Calu3 (cell line): ENCODE measurements at regions not wholly inside any gene's neighbourhood (a gene's known extent, or its start where the extent isn't known, plus 50 kb on each side); places are given as distances from the start of the nearest gene placed in this dataset.

Experiments
- BruUV-seq: library from RNA; stranded (reverse); fragments of 400-500 nt; replicated peaks from 2 replicates; lab custom pipeline; 2021; lab: Mats Ljungman, UMichigan
- CTCF ChIA-PET: fragments of 300-600 bp; sonication (Branson Sonifier 250); formaldehyde crosslinking; loops from one replicate; lab custom pipeline; 2022; ENCODE audit warnings: antibody characterized with exemption; lab: Charles Lee
- DNase-seq: peaks from one replicate; pipeline ENCODE4 v3.0.0; 2022
- H3K27ac Mint-ChIP-seq: one replicate; pipeline ENCODE4 v1.8.0; 2022; ENCODE audit warnings: mixed read lengths; ENCODE audit not compliant: unreplicated experiment
- H3K27me3 Mint-ChIP-seq: one replicate; pipeline ENCODE4 v1.8.0; 2022; ENCODE audit warnings: mixed read lengths; ENCODE audit not compliant: unreplicated experiment
- H3K36me3 Mint-ChIP-seq: one replicate; pipeline ENCODE4 v1.8.0; 2022; ENCODE audit warnings: mild to moderate bottlenecking, moderate library complexity, mixed read lengths; ENCODE audit not compliant: insufficient read depth, unreplicated experiment
- H3K4me1 Mint-ChIP-seq: one replicate; pipeline ENCODE4 v1.8.0; 2022; ENCODE audit warnings: mild to moderate bottlenecking, low read depth, mixed read lengths; ENCODE audit not compliant: unreplicated experiment
- H3K4me3 Mint-ChIP-seq: one replicate; pipeline ENCODE4 v1.8.0; 2022; ENCODE audit warnings: mild to moderate bottlenecking, low read depth, moderate library complexity, mixed read lengths; ENCODE audit not compliant: unreplicated experiment
- H3K9me3 Mint-ChIP-seq: one replicate; pipeline ENCODE4 v1.8.0; 2022; ENCODE audit warnings: low read depth, mixed read lengths; ENCODE audit not compliant: unreplicated experiment
- CTCF ChIP-seq: fragments of 200-600 bp; IDR thresholded peaks from one replicate; pipeline ENCODE4 v1.8.0; 2022; ENCODE audit warnings: antibody characterized with exemption; ENCODE audit not compliant: unreplicated experiment
- intact Hi-C: fragments of 100-400 bp; cut with micrococcal nuclease; formaldehyde crosslinking; loops from one replicate; pipeline ENCODE4 v1.10.0; 2022; ENCODE audit not compliant: unreplicated experiment

GRCh38 chr4:185932491-185932890 lies 120.5 kb upstream of the SORBS2 start:
- Mint-ChIP-seq H3K27ac (no peak overlapping the region), H3K36me3 (no peaks in the 10 kb centered on the region), H3K27me3 (no peaks in the 10 kb centered on the region), H3K4me3 (no peak overlapping the region), H3K4me1 (no peaks in the 10 kb centered on the region), H3K9me3 (no peaks in the 10 kb centered on the region)
- CTCF ChIA-PET = no interaction called here
- no TSS peak for BruUV-seq
- no peak for DNase-seq
- intact Hi-C loops = no loop called here
- TF ChIP-seq CTCF = no peak

DNA sequence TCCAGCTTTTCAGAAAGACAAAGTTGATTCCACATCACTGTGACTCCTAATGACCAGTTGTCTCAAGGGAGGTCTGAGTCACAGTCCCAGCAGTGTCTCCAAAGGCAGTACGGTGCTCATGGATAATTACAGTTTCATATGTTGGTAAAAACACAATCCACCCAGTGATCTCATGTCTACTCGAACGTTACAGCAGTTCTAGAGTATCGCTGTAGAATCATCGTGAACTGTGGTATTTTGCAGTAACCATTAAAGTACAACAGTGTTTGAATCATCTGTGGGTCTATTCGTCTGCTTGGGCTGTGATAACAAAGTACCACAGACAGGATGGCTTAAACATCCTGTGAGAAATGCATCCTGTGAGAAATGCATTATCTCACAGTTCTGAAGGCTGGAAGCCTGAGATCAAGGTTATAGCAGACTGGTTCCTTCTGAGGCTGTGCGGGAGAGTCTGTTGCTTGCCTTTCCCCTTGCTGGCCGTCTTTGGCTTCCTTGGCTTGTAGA lies 121.1 kb upstream of the SORBS2 start:
- Mint-ChIP-seq H3K4me1 (no peaks in the 10 kb centered on the region), H3K27ac (no peak overlapping the region), H3K9me3 (no peaks in the 10 kb centered on the region), H3K27me3 (no peaks in the 10 kb centered on the region), H3K4me3 (no peak overlapping the region), H3K36me3 (no peaks in the 10 kb centered on the region)
- DNase-seq = no peak
- no peak for TF ChIP-seq CTCF
- CTCF ChIA-PET = no interaction called here
- no TSS peak for BruUV-seq
- intact Hi-C loops = no loop called here

DNA sequence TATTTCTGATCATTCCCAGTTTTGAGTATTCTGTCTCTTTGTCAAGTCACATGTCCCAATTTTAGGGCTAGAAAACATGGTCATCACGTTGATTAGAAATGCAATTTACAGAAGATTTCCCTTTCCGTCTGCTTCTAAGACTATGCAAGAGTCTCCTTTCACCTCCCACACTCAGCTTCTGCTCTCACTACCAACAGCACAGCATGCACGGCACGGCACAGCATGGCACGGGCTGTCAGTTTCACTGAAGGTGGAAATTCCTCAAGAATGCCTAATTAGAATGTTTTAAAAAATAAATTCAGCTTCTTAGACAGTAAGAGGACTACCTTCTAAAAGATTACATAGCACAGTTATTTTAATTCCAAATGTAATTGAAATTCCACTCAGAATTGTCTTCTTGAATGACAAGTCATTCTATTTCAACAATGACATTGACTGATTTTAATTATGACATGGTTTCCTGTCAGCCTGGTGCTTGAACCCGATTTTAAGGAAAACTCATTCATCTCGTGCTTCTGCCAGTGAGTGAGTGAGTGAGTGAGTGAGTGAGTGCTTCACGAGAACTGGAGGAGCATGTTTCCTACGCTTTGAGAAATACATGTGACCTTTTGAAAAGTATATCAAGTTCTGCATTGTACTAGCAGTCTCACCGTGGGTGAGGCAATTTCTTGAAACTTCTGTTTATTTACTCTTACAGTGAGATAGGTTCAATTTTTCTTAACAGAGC lies 124.8 kb upstream of the SORBS2 start:
- no peaks in the 10 kb centered on the region for H3K4me1 Mint-ChIP-seq
- no peaks in the 10 kb centered on the region for H3K27me3 Mint-ChIP-seq
- CTCF ChIA-PET = no interaction called here
- H3K36me3 Mint-ChIP-seq = no peaks in the 10 kb centered on the region
- TF ChIP-seq CTCF = no peak
- DNase-seq = no peak
- intact Hi-C loops = no loop called here
- no peak overlapping the region for H3K27ac Mint-ChIP-seq
- BruUV-seq = no TSS peak
- H3K4me3 Mint-ChIP-seq = no peak overlapping the region
- no peaks in the 10 kb centered on the region for H3K9me3 Mint-ChIP-seq

DNA sequence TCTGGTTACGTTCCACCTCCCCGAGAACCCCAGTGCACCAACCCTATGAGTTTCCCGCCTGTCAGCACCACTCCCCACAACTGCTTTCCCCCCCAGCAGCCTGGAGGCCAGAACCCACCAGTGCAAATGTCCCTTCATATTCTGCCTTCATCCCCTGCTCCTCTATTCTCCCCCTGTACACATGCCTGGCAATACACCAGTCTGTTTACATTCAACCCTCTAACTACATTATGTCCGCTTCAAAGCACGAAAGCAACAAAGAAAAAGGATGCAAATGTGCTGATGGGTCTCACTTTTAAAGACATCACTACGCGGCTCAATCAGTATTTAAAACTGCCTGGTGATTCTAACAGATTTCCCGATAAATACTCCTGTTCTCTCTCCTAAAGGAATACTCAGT lies 126.7 kb upstream of the SORBS2 start:
- H3K36me3 Mint-ChIP-seq = no peaks in the 10 kb centered on the region

More for the DNA sequence above, 126.7 kb upstream of the SORBS2 start:
- Mint-ChIP-seq H3K9me3 (no peaks in the 10 kb centered on the region), H3K27me3 (no peaks in the 10 kb centered on the region), H3K4me1 (no peaks in the 10 kb centered on the region), H3K4me3 (no peak overlapping the region), H3K27ac (no peak overlapping the region)
- DNase-seq = no peak
- intact Hi-C loops = no loop called here
- no peak for TF ChIP-seq CTCF
- CTCF ChIA-PET = no interaction called here
- no TSS peak for BruUV-seq
